ENCODE measurements at regions not wholly inside any gene's neighbourhood (a gene's known extent, or its start where the extent isn't known, plus 50 kb on each side); places are given as distances from the start of the nearest gene placed in this dataset.
"Not testable (repeated sequence)": the region's sequence is repeated elsewhere in the genome, so short reads cannot be mapped to it uniquely, and the experiment has no call there.

- WGBS (ENCODE audit: extremely low coverage, insufficient coverage, low lambda C conversion rate): no CpG with 5 or more reads among the region's 2 CpGs
- H2BK120ac ChIP-seq (ENCODE audit: low read depth, low read length): no peak overlapping the region
These were observed 436.2 kb downstream of the EPHA5 start for GRCh38 chr4:65234061-65234460.

DNA sequence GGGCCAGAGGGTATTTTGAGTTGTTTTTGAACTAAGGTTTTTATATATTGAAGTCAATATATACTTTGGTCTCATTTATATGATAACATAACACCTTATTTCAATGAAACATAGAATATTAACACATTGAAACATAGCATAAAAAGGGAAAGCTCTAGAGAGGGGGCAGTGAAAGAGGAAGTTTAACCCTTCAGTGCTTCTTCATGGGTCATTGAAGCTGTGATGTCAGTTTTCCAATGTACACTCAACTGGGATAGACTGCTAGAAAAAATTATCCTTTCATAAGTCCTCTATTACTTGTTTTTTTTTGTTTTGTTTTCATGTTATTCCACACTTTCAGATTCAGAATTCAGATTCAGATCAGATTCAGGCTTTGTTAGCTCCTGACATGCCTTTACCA is 442.7 kb downstream of the EPHA5 start:
- Histone ChIP-seq H2AK5ac (ENCODE audit: low read length) (no peak overlapping the region), H3K4me1 (ENCODE audit: control insufficient read depth, low read depth, low read length) (no peaks in the 10 kb centered on the region), H2BK120ac (ENCODE audit: low read depth, low read length) (no peak overlapping the region), H3K9ac (ENCODE audit: low read length) (no peak overlapping the region), H3K4ac (ENCODE audit: low read depth, low read length) (no peak overlapping the region), H2BK15ac (replicated peaks; ENCODE audit: low read depth) (no peak overlapping the region), H3K27me3 (ENCODE audit: insufficient read depth, low read length, poor library complexity) (no peaks in the 10 kb centered on the region), H3K18ac (ENCODE audit: low read length) (no peak overlapping the region), H4K5ac (ENCODE audit: low read length) (no peak overlapping the region), H3K4me3 (ENCODE audit: low read length) (no peak overlapping the region), H2BK5ac (ENCODE audit: low read length) (no peak overlapping the region), H3K23ac (ENCODE audit: low read length) (no peak overlapping the region), H3K79me1 (ENCODE audit: low read length) (no peaks in the 10 kb centered on the region), H3K27ac (ENCODE audit: low read depth, low read length) (no peak overlapping the region), H3K4me2 (ENCODE audit: low read length) (no peak overlapping the region), H3K56ac (ENCODE audit: low read length) (no peak overlapping the region), H3K36me3 (ENCODE audit: control insufficient read depth, insufficient read depth, low read length) (no peaks in the 10 kb centered on the region), H3K79me2 (ENCODE audit: control insufficient read depth, insufficient read depth, low read length) (no peaks in the 10 kb centered on the region), H4K8ac (ENCODE audit: low read depth, low read length) (no peak overlapping the region)
- no peak for DNase-seq

More at GRCh38 chr4:65234061-65234460, 436.2 kb downstream of the EPHA5 start:
- no peak overlapping the region for H3K4ac ChIP-seq (ENCODE audit: low read depth, low read length)
- no peak overlapping the region for H3K9ac ChIP-seq (ENCODE audit: low read length)
- no peak overlapping the region for H3K27ac ChIP-seq (ENCODE audit: low read depth, low read length)
- no peaks in the 10 kb centered on the region for H3K79me2 ChIP-seq (ENCODE audit: control insufficient read depth, insufficient read depth, low read length)
- no peak overlapping the region for H2AK5ac ChIP-seq (ENCODE audit: low read length)
- H3K23ac ChIP-seq (ENCODE audit: low read length): no peak overlapping the region
- H4K5ac ChIP-seq (ENCODE audit: low read length): no peak overlapping the region
- H3K18ac ChIP-seq (ENCODE audit: low read length): no peak overlapping the region
- no peak for DNase-seq
- H3K4me2 ChIP-seq (ENCODE audit: low read length): no peak overlapping the region
- no peaks in the 10 kb centered on the region for H3K4me1 ChIP-seq (ENCODE audit: control insufficient read depth, low read depth, low read length)
- H3K79me1 ChIP-seq (ENCODE audit: low read length): no peaks in the 10 kb centered on the region
- no peak overlapping the region for H2BK5ac ChIP-seq (ENCODE audit: low read length)
- H3K36me3 ChIP-seq (ENCODE audit: control insufficient read depth, insufficient read depth, low read length): no peaks in the 10 kb centered on the region
- H4K8ac ChIP-seq (ENCODE audit: low read depth, low read length): no peak overlapping the region
- no peaks in the 10 kb centered on the region for H3K27me3 ChIP-seq (ENCODE audit: insufficient read depth, low read length, poor library complexity)
- no peak overlapping the region for H2BK15ac ChIP-seq (replicated peaks; ENCODE audit: low read depth)
- no peak overlapping the region for H3K56ac ChIP-seq (ENCODE audit: low read length)
- H3K4me3 ChIP-seq (ENCODE audit: low read length): no peak overlapping the region

GRCh38 chr4:65223601-65224000 is 446.7 kb downstream of the EPHA5 start:
- Histone ChIP-seq H2BK5ac (ENCODE audit: low read length) (no peak overlapping the region), H3K27me3 (ENCODE audit: insufficient read depth, low read length, poor library complexity) (no peaks in the 10 kb centered on the region), H2AK5ac (ENCODE audit: low read length) (no peak overlapping the region), H3K36me3 (ENCODE audit: control insufficient read depth, insufficient read depth, low read length) (no peaks in the 10 kb centered on the region), H4K8ac (ENCODE audit: low read depth, low read length) (no peak overlapping the region), H3K23ac (ENCODE audit: low read length) (no peak overlapping the region), H3K56ac (ENCODE audit: low read length) (no peak overlapping the region), H3K4me3 (ENCODE audit: low read length) (no peak overlapping the region), H3K27ac (ENCODE audit: low read depth, low read length) (no peak overlapping the region), H4K5ac (ENCODE audit: low read length) (no peak overlapping the region), H3K79me2 (ENCODE audit: control insufficient read depth, insufficient read depth, low read length) (no peaks in the 10 kb centered on the region), H3K4ac (ENCODE audit: low read depth, low read length) (no peak overlapping the region), H3K4me1 (ENCODE audit: control insufficient read depth, low read depth, low read length) (no peaks in the 10 kb centered on the region), H2BK15ac (replicated peaks; ENCODE audit: low read depth) (no peak overlapping the region), H3K4me2 (ENCODE audit: low read length) (no peak overlapping the region), H3K18ac (ENCODE audit: low read length) (no peak overlapping the region), H3K79me1 (ENCODE audit: low read length) (no peaks in the 10 kb centered on the region), H2BK120ac (ENCODE audit: low read depth, low read length) (no peak overlapping the region), H3K9ac (ENCODE audit: low read length) (no peak overlapping the region)
- WGBS (ENCODE audit: extremely low coverage, insufficient coverage, low lambda C conversion rate): no CpG with 5 or more reads among the region's 2 CpGs
- no peak for DNase-seq

- H3K79me1 ChIP-seq (ENCODE audit: low read length): not testable (repeated sequence)
These were observed 447.2 kb downstream of the EPHA5 start for GRCh38 chr4:65223074-65223473.

GRCh38 chr4:65217179-65217578 is 453.1 kb downstream of the EPHA5 start:
- no peak overlapping the region for H4K8ac ChIP-seq (ENCODE audit: low read depth, low read length)
- peak; percentile 1 for DNase-seq
- H2AK5ac ChIP-seq (ENCODE audit: low read length): no peak overlapping the region
- H3K27ac ChIP-seq (ENCODE audit: low read depth, low read length): no peak overlapping the region
- H3K56ac ChIP-seq (ENCODE audit: low read length): no peak overlapping the region
- H2BK120ac ChIP-seq (ENCODE audit: low read depth, low read length): no peak overlapping the region
- H3K4ac ChIP-seq (ENCODE audit: low read depth, low read length): no peak overlapping the region
- no peaks in the 10 kb centered on the region for H3K4me1 ChIP-seq (ENCODE audit: control insufficient read depth, low read depth, low read length)
- no peak overlapping the region for H3K4me2 ChIP-seq (ENCODE audit: low read length)
- no peak overlapping the region for H2BK5ac ChIP-seq (ENCODE audit: low read length)
- no peak overlapping the region for H3K23ac ChIP-seq (ENCODE audit: low read length)
- no CpG with 5 or more reads among the region's 2 CpGs for WGBS (ENCODE audit: extremely low coverage, insufficient coverage, low lambda C conversion rate)
- no peaks in the 10 kb centered on the region for H3K79me2 ChIP-seq (ENCODE audit: control insufficient read depth, insufficient read depth, low read length)
- no peaks in the 10 kb centered on the region for H3K79me1 ChIP-seq (ENCODE audit: low read length)
- H4K5ac ChIP-seq (ENCODE audit: low read length): no peak overlapping the region
- no peak overlapping the region for H3K18ac ChIP-seq (ENCODE audit: low read length)
- no peak overlapping the region for H2BK15ac ChIP-seq (replicated peaks; ENCODE audit: low read depth)
- H3K36me3 ChIP-seq (ENCODE audit: control insufficient read depth, insufficient read depth, low read length): no peaks in the 10 kb centered on the region
- H3K27me3 ChIP-seq (ENCODE audit: insufficient read depth, low read length, poor library complexity): no peaks in the 10 kb centered on the region
- no peak overlapping the region for H3K4me3 ChIP-seq (ENCODE audit: low read length)
- no peak overlapping the region for H3K9ac ChIP-seq (ENCODE audit: low read length)

More at GRCh38 chr4:65223074-65223473, 447.2 kb downstream of the EPHA5 start:
- not testable (repeated sequence) for H3K27me3 ChIP-seq (ENCODE audit: insufficient read depth, low read length, poor library complexity); H3K18ac ChIP-seq (ENCODE audit: low read length); H2BK120ac ChIP-seq (ENCODE audit: low read depth, low read length); H3K56ac ChIP-seq (ENCODE audit: low read length); H2AK5ac ChIP-seq (ENCODE audit: low read length); H4K5ac ChIP-seq (ENCODE audit: low read length); H2BK5ac ChIP-seq (ENCODE audit: low read length); H3K79me2 ChIP-seq (ENCODE audit: control insufficient read depth, insufficient read depth, low read length); H3K4ac ChIP-seq (ENCODE audit: low read depth, low read length); DNase-seq; H3K4me3 ChIP-seq (ENCODE audit: low read length); H3K9ac ChIP-seq (ENCODE audit: low read length); H4K8ac ChIP-seq (ENCODE audit: low read depth, low read length); H3K27ac ChIP-seq (ENCODE audit: low read depth, low read length); H2BK15ac ChIP-seq (replicated peaks; ENCODE audit: low read depth); H3K23ac ChIP-seq (ENCODE audit: low read length); H3K36me3 ChIP-seq (ENCODE audit: control insufficient read depth, insufficient read depth, low read length); H3K4me1 ChIP-seq (ENCODE audit: control insufficient read depth, low read depth, low read length); H3K4me2 ChIP-seq (ENCODE audit: low read length)
- no CpG with 5 or more reads among the region's 11 CpGs for WGBS (ENCODE audit: extremely low coverage, insufficient coverage, low lambda C conversion rate)

- H3K4me1 ChIP-seq (ENCODE audit: control insufficient read depth, low read depth, low read length): no peaks in the 10 kb centered on the region
- no peak overlapping the region for H3K23ac ChIP-seq (ENCODE audit: low read length)
- H3K79me1 ChIP-seq (ENCODE audit: low read length): no peaks in the 10 kb centered on the region
- H2BK120ac ChIP-seq (ENCODE audit: low read depth, low read length): no peak overlapping the region
- H3K18ac ChIP-seq (ENCODE audit: low read length): no peak overlapping the region
- no peak overlapping the region for H3K27ac ChIP-seq (ENCODE audit: low read depth, low read length)
- H3K9ac ChIP-seq (ENCODE audit: low read length): no peak overlapping the region
- no peak overlapping the region for H2BK5ac ChIP-seq (ENCODE audit: low read length)
- H4K5ac ChIP-seq (ENCODE audit: low read length): no peak overlapping the region
- no peaks in the 10 kb centered on the region for H3K79me2 ChIP-seq (ENCODE audit: control insufficient read depth, insufficient read depth, low read length)
- no peak overlapping the region for H3K4me3 ChIP-seq (ENCODE audit: low read length)
- DNase-seq: no peak
- H3K56ac ChIP-seq (ENCODE audit: low read length): no peak overlapping the region
- H3K27me3 ChIP-seq (ENCODE audit: insufficient read depth, low read length, poor library complexity): no peaks in the 10 kb centered on the region
- H3K4me2 ChIP-seq (ENCODE audit: low read length): no peak overlapping the region
- no peak overlapping the region for H3K4ac ChIP-seq (ENCODE audit: low read depth, low read length)
- H3K36me3 ChIP-seq (ENCODE audit: control insufficient read depth, insufficient read depth, low read length): no peaks in the 10 kb centered on the region
- no peak overlapping the region for H2BK15ac ChIP-seq (replicated peaks; ENCODE audit: low read depth)
- H2AK5ac ChIP-seq (ENCODE audit: low read length): no peak overlapping the region
- H4K8ac ChIP-seq (ENCODE audit: low read depth, low read length): no peak overlapping the region
These were observed 467.4 kb downstream of the EPHA5 start for GRCh38 chr4:65202853-65203236.
